B cell (primary cell): ENCODE measurements at regions not wholly inside any gene's neighbourhood (a gene's known extent, or its start where the extent isn't known, plus 50 kb on each side); places are given as distances from the start of the nearest gene placed in this dataset.

Experiments used
- ATAC-seq: fragments of 200-7000 bp; cut with Tn5 transposase; one replicate; pipeline ENCODE4 v1.10.0; 2021; ENCODE audit warnings: low read depth, mild to moderate bottlenecking, moderate number of reproducible peaks, moderate library complexity
- CTCF ChIA-PET: fragments of 350-600 bp; sonication (Branson Sonifier 250); formaldehyde crosslinking; loops from one replicate; lab custom pipeline; 2021; ENCODE audit warnings: antibody characterized with exemption, inconsistent platforms; lab: Charles Lee
- POLR2A ChIA-PET: fragments of 350-600 bp; sonication (Branson Sonifier 250); formaldehyde crosslinking; loops from one replicate; lab custom pipeline; 2021; ENCODE audit warnings: antibody characterized with exemption; lab: Charles Lee
- DNase-seq: peaks from one replicate; pipeline ENCODE4 v3.0.0; 2013
- H2AFZ ChIP-seq: 2 replicates; pipeline ENCODE4 v1.6.1; 2012; ENCODE audit warnings: mild to moderate bottlenecking, low read depth, low read length; ENCODE audit not compliant: insufficient read depth, poor library complexity, severe bottlenecking
- H3K27ac ChIP-seq, 2 donors: 1 replicate in 1 of 2; 2 replicates in 1 of 2; pipeline ENCODE4 v1.5.1; 2012 to 2013; ENCODE audit warnings: low read length in 2 of 2, mild to moderate bottlenecking in 2 of 2, moderate library complexity in 1 of 2
- H3K27me3 ChIP-seq, 4 experiments: fragments of 200-600 bp in 1 of 4; sonication (generic) in 1 of 4; replicated peaks in 1 of 4; 1 replicate in 2 of 4; 2 replicates in 2 of 4; pipeline versions ENCODE4 v1.6.1 to v1.7.0; 2013 to 2016; ENCODE audit warnings: low read length in 3 of 4, mild to moderate bottlenecking in 2 of 4, mixed read lengths in 1 of 4, moderate library complexity in 1 of 4; ENCODE audit not compliant: insufficient read depth in 4 of 4, control insufficient read depth in 3 of 4; ENCODE audit errors: control extremely low read depth in 1 of 4
- H3K36me3 ChIP-seq, 2 experiments: replicated peaks in 1 of 2; 1 replicate in 1 of 2; 2 replicates in 1 of 2; pipeline versions ENCODE4 v1.6.1 to v1.7.1; 2013; ENCODE audit warnings: low read length in 1 of 2; ENCODE audit not compliant: insufficient read depth in 2 of 2, control insufficient read depth in 1 of 2; ENCODE audit errors: control extremely low read depth in 1 of 2, extremely low read depth in 1 of 2
- H3K4me1 ChIP-seq, 2 donors: fragments of 200-600 bp in 1 of 2; sonication (generic) in 1 of 2; 1 replicate in 1 of 2; 2 replicates in 1 of 2; pipeline versions ENCODE4 v1.5.1 to v1.6.1; 2013 to 2017; ENCODE audit warnings: low read length in 2 of 2; ENCODE audit not compliant: control insufficient read depth in 2 of 2, insufficient read depth in 2 of 2
- H3K4me2 ChIP-seq: replicated peaks from 2 replicates; pipeline ENCODE3; 2012; ENCODE audit warnings: mild to moderate bottlenecking, low read depth, low read length; ENCODE audit not compliant: poor library complexity, severe bottlenecking
- H3K4me3 ChIP-seq, 5 experiments: fragments of 200-600 bp in 1 of 5; sonication (generic) in 1 of 5; 1 replicate in 3 of 5; 2 replicates in 2 of 5; pipeline versions ENCODE4 v1.5.1 to v1.7.0; 2011 to 2016; ENCODE audit warnings: low read length in 4 of 5, mild to moderate bottlenecking in 4 of 5, low read depth in 2 of 5, control low read depth in 1 of 5, moderate library complexity in 1 of 5; ENCODE audit not compliant: insufficient read depth in 1 of 5; ENCODE audit errors: control extremely low read depth in 1 of 5, extremely low read depth in 1 of 5
- H3K79me2 ChIP-seq: fragments of 200-600 bp; sonication (generic); one replicate; pipeline ENCODE4 v1.6.0; 2016; ENCODE audit warnings: low read length; ENCODE audit not compliant: control insufficient read depth, insufficient read depth
- H3K9ac ChIP-seq: fragments of 200-600 bp; sonication (generic); 2 replicates; pipeline ENCODE4 v1.6.1; 2017; ENCODE audit warnings: mild to moderate bottlenecking, low read length, moderate library complexity
- H3K9me3 ChIP-seq, 3 donors: one replicate each; pipeline versions ENCODE4 v1.6.1 to v1.7.1; 2013; ENCODE audit warnings: low read length in 2 of 3; ENCODE audit not compliant: control insufficient read depth in 2 of 3, insufficient read depth in 1 of 3; ENCODE audit errors: control extremely low read depth in 1 of 3
- H4K20me1 ChIP-seq: 2 replicates; pipeline ENCODE4 v1.6.0; 2012; ENCODE audit warnings: mild to moderate bottlenecking, low read length; ENCODE audit not compliant: insufficient read depth, control insufficient read depth, poor library complexity, severe bottlenecking
- H3K27ac Mint-ChIP-seq: one replicate; pipeline ENCODE4 v1.8.0; 2021; ENCODE audit warnings: mixed read lengths
- H3K27me3 Mint-ChIP-seq: one replicate; pipeline ENCODE4 v1.8.0; 2021; ENCODE audit warnings: mixed read lengths
- H3K4me1 Mint-ChIP-seq: one replicate; pipeline ENCODE4 v1.8.0; 2021; ENCODE audit warnings: mixed read lengths
- H3K4me3 Mint-ChIP-seq: one replicate; pipeline ENCODE4 v1.8.0; 2021; ENCODE audit warnings: mixed read lengths
- H3K9me3 Mint-ChIP-seq: one replicate; pipeline ENCODE4 v1.8.0; 2022; ENCODE audit warnings: mixed read lengths; ENCODE audit not compliant: insufficient read depth
- EZH2 ChIP-seq: IDR thresholded peaks from 2 replicates; pipeline ENCODE4 v1.6.1; 2012; ENCODE audit warnings: borderline replicate concordance, low read depth, mild to moderate bottlenecking, moderate library complexity, low read length; ENCODE audit not compliant: insufficient read depth, poor library complexity, severe bottlenecking
- WGBS: methylation state at CpG from one replicate; pipeline ENCODE4 v1.1.5; 2013; ENCODE audit warnings: missing lambda C conversion rate; ENCODE audit not compliant: insufficient coverage; 5-methylcytosine and 5-hydroxymethylcytosine counted together
- intact Hi-C: fragments of 100-400 bp; cut with micrococcal nuclease; formaldehyde crosslinking; loops from one replicate; pipeline ENCODE4 v1.10.0; 2022
- TF ChIP-seq, protein P1 (sequence below): fragments of 200-600 bp; IDR thresholded peaks from one replicate; pipeline ENCODE4 v1.8.0; 2022; ENCODE audit warnings: antibody characterized with exemption, mild to moderate bottlenecking

- Histone ChIP-seq H3K36me3 (no peaks in the 10 kb centered on the region), H3K9ac (no peak overlapping the region)
- no peak overlapping the region for H3K4me3 Mint-ChIP-seq
These were observed 162.4 kb downstream of the DDX1 start for GRCh38 chr2:15753811-15754702.

DNA sequence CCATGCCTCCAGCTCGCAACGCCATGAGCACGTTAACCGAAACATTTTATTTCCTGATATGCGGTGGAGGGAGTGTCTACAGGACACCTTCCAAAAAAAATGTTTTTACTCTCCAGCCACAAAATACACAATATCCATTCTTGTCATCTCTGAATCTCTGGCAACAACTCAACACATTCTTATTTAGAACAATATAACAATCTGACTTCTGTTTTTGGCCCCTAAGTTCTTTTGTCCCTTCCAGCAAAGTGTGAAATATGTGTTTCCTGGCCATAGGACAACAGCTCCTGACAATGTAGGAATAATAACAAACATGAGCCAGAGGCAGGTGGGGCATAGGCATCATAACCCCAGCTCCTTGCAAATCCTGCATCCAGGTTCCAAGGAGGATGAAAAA lies 163.0 kb downstream of the DDX1 start:
- peaks cover 0 to 14% (median 0%) of the 10 kb centered on the region in 3 donors for H3K9me3 ChIP-seq
- peaks cover 2% of the 10 kb centered on the region for H3K9me3 Mint-ChIP-seq
- peaks cover 10% of the 10 kb centered on the region for H3K27me3 Mint-ChIP-seq
- WGBS = 100% methylated on average over 5 of the region's 5 CpGs
- H4K20me1 ChIP-seq = no peaks in the 10 kb centered on the region
- CTCF ChIA-PET = no interaction called here
- no peaks in the 10 kb centered on the region for H3K4me1 Mint-ChIP-seq
- H3K4me1 ChIP-seq = no peaks in the 10 kb centered on the region
- no peak overlapping the region for H3K27ac Mint-ChIP-seq
- no peak overlapping the region for H3K27ac ChIP-seq
- no peak overlapping the region for H3K4me2 ChIP-seq
- ATAC-seq = no peak
- no peak overlapping the region for H3K4me3 Mint-ChIP-seq
- POLR2A ChIA-PET = no interaction called here
- TF ChIP-seq EZH2 = no peak
- TF ChIP-seq, protein P1, sequence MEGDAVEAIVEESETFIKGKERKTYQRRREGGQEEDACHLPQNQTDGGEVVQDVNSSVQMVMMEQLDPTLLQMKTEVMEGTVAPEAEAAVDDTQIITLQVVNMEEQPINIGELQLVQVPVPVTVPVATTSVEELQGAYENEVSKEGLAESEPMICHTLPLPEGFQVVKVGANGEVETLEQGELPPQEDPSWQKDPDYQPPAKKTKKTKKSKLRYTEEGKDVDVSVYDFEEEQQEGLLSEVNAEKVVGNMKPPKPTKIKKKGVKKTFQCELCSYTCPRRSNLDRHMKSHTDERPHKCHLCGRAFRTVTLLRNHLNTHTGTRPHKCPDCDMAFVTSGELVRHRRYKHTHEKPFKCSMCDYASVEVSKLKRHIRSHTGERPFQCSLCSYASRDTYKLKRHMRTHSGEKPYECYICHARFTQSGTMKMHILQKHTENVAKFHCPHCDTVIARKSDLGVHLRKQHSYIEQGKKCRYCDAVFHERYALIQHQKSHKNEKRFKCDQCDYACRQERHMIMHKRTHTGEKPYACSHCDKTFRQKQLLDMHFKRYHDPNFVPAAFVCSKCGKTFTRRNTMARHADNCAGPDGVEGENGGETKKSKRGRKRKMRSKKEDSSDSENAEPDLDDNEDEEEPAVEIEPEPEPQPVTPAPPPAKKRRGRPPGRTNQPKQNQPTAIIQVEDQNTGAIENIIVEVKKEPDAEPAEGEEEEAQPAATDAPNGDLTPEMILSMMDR = no peak
- H3K4me3 ChIP-seq = no peak overlapping the region
- no peaks in the 10 kb centered on the region for H3K79me2 ChIP-seq
- no peak for DNase-seq
- intact Hi-C loops = no loop called here
- no peaks in the 10 kb centered on the region for H3K36me3 ChIP-seq
- H2AFZ ChIP-seq = no peak overlapping the region
- no peaks in the 10 kb centered on the region for H3K27me3 ChIP-seq
- H3K9ac ChIP-seq = no peak overlapping the region

More at GRCh38 chr2:15753811-15754702, 162.4 kb downstream of the DDX1 start:
- DNase-seq (no peak), ATAC-seq (no peak)
- Mint-ChIP-seq H3K27me3 (peaks cover 10% of the 10 kb centered on the region), H3K9me3 (peaks cover 2% of the 10 kb centered on the region), H3K27ac (no peak overlapping the region), H3K4me1 (no peaks in the 10 kb centered on the region)
- Histone ChIP-seq H3K79me2 (no peaks in the 10 kb centered on the region), H2AFZ (no peak overlapping the region), H3K4me1 (no peaks in the 10 kb centered on the region), H3K27me3 (no peaks in the 10 kb centered on the region), H3K9me3 (peaks cover 0 to 14% (median 0%) of the 10 kb centered on the region in 3 donors), H4K20me1 (no peaks in the 10 kb centered on the region), H3K4me3 (no peak overlapping the region), H3K4me2 (no peak overlapping the region), H3K27ac (no peak overlapping the region)
- WGBS = 88% methylated on average over 15 of the region's 15 CpGs
- TF ChIP-seq, protein P1 = no peak
- no peak for TF ChIP-seq EZH2
- intact Hi-C loops = no loop called here
- POLR2A ChIA-PET = no interaction called here
- CTCF ChIA-PET = no interaction called here
